KMS-11 (cell line): ENCODE measurements at regions not wholly inside any gene's neighbourhood (a gene's known extent, or its start where the extent isn't known, plus 50 kb on each side); places are given as distances from the start of the nearest gene placed in this dataset.

ENCODE experiments used
- H2AFZ ChIP-seq: fragments of 200-600 bp; sonication (generic); 2 replicates; pipeline ENCODE4 v1.6.1; 2016; ENCODE audit warnings: antibody characterized with exemption, mixed run types, low read depth
- H3K27ac ChIP-seq: fragments of 200-600 bp; sonication (generic); 2 replicates; pipeline ENCODE4 v1.6.1; 2016; ENCODE audit warnings: mild to moderate bottlenecking, mixed run types
- H3K27me3 ChIP-seq: fragments of 200-600 bp; sonication (generic); 2 replicates; pipeline ENCODE4 v1.6.1; 2017; ENCODE audit warnings: mild to moderate bottlenecking, low read depth, mixed run types, moderate library complexity; ENCODE audit not compliant: insufficient read depth
- H3K36me3 ChIP-seq: fragments of 200-600 bp; sonication (generic); 2 replicates; pipeline ENCODE4 v1.6.1; 2017; ENCODE audit warnings: mild to moderate bottlenecking, mixed run types; ENCODE audit not compliant: insufficient read depth
- H3K4me1 ChIP-seq: fragments of 200-600 bp; sonication (generic); 2 replicates; pipeline ENCODE4 v1.6.1; 2016; ENCODE audit warnings: mild to moderate bottlenecking, low read depth, mixed run types; ENCODE audit not compliant: poor library complexity, severe bottlenecking
- H3K4me2 ChIP-seq: fragments of 200-600 bp; sonication (generic); 2 replicates; pipeline ENCODE4 v1.7.0; 2016; ENCODE audit warnings: mild to moderate bottlenecking, mixed run types
- H3K4me3 ChIP-seq: fragments of 200-600 bp; sonication (generic); IDR thresholded peaks from 2 replicates; pipeline ENCODE4 v1.6.1; 2017; ENCODE audit warnings: low read depth, low read length, mixed read lengths; ENCODE audit not compliant: insufficient read depth
- H3K79me2 ChIP-seq: fragments of 200-600 bp; sonication (generic); 2 replicates; pipeline ENCODE4 v1.6.1; 2016; ENCODE audit warnings: low read depth, mixed run types; ENCODE audit not compliant: insufficient read depth
- H3K9ac ChIP-seq: fragments of 200-600 bp; sonication (generic); 2 replicates; pipeline ENCODE4 v1.6.1; 2016; ENCODE audit warnings: mild to moderate bottlenecking, mixed run types
- H4K20me1 ChIP-seq: fragments of 200-600 bp; sonication (generic); 2 replicates; pipeline ENCODE4 v1.6.1; 2016; ENCODE audit warnings: mild to moderate bottlenecking, mixed run types; ENCODE audit not compliant: insufficient read depth
- CTCF ChIP-seq: fragments of 200-600 bp; sonication (generic); conservative IDR thresholded peaks from 2 replicates; pipeline ENCODE4 v1.6.1; 2017; ENCODE audit warnings: low read depth, mild to moderate bottlenecking, antibody characterized with exemption, low read length, moderate library complexity, mixed read lengths

GRCh38 chr6:142537612-142538478 lies 236.0 kb downstream of the ADGRG6 start:
- Histone ChIP-seq H3K4me3 (no peak overlapping the region), H3K4me1 (no peaks in the 10 kb centered on the region), H3K36me3 (no peaks in the 10 kb centered on the region), H3K27me3 (no peaks in the 10 kb centered on the region), H4K20me1 (no peaks in the 10 kb centered on the region), H3K27ac (no peak overlapping the region), H3K9ac (no peak overlapping the region), H3K4me2 (no peak overlapping the region), H3K79me2 (no peaks in the 10 kb centered on the region), H2AFZ (no peak overlapping the region)
- peak; percentile 50 for TF ChIP-seq CTCF

GRCh38 chr6:142542704-142543233 lies 241.0 kb downstream of the ADGRG6 start:
- H3K27me3 ChIP-seq: no peaks in the 10 kb centered on the region

GRCh38 chr6:142543606-142544005 lies 241.8 kb downstream of the ADGRG6 start:
- Histone ChIP-seq H3K9ac (no peak overlapping the region), H4K20me1 (no peaks in the 10 kb centered on the region), H3K36me3 (no peaks in the 10 kb centered on the region), H3K79me2 (no peaks in the 10 kb centered on the region), H3K4me3 (no peak overlapping the region), H3K27ac (no peak overlapping the region), H3K4me2 (no peak overlapping the region), H3K4me1 (no peaks in the 10 kb centered on the region), H2AFZ (no peak overlapping the region), H3K27me3 (no peaks in the 10 kb centered on the region)
- TF ChIP-seq CTCF: no peak

More at GRCh38 chr6:142542704-142543233, 241.0 kb downstream of the ADGRG6 start:
- Histone ChIP-seq H3K4me3 (no peak overlapping the region), H3K4me2 (no peak overlapping the region), H4K20me1 (no peaks in the 10 kb centered on the region), H3K4me1 (no peaks in the 10 kb centered on the region), H3K79me2 (no peaks in the 10 kb centered on the region), H3K36me3 (no peaks in the 10 kb centered on the region), H3K9ac (no peak overlapping the region), H3K27ac (no peak overlapping the region), H2AFZ (no peak overlapping the region)
- TF ChIP-seq CTCF: no peak

GRCh38 chr6:142544199-142544838 lies 242.5 kb downstream of the ADGRG6 start:
- Histone ChIP-seq H3K27ac (no peak overlapping the region), H4K20me1 (no peaks in the 10 kb centered on the region), H3K79me2 (no peaks in the 10 kb centered on the region), H3K9ac (no peak overlapping the region), H2AFZ (no peak overlapping the region), H3K4me1 (no peaks in the 10 kb centered on the region), H3K27me3 (no peaks in the 10 kb centered on the region), H3K4me3 (no peak overlapping the region), H3K4me2 (no peak overlapping the region), H3K36me3 (no peaks in the 10 kb centered on the region)
- no peak for TF ChIP-seq CTCF
